DMS 273 treated with DMSO at 0.1 percent for 48 hours (cell line): ENCODE measurements at regions not wholly inside any gene's neighbourhood (a gene's known extent, or its start where the extent isn't known, plus 50 kb on each side); places are given as distances from the start of the nearest gene placed in this dataset.
"Not testable (repeated sequence)": the region's sequence is repeated elsewhere in the genome, so short reads cannot be mapped to it uniquely, and the experiment has no call there.

Experiments
- DNase-seq: peaks from one replicate; lab custom pipeline; 2025; lab: John Stamatoyannopoulos, UW

GRCh38 chr22:34760276-34761008 is 305.5 kb upstream of the ISX start:
- no peak for DNase-seq

- no peak for DNase-seq
These were observed 304.8 kb upstream of the ISX start for GRCh38 chr22:34761111-34761510.

GRCh38 chr22:34763496-34763895 is 302.5 kb upstream of the ISX start:
- DNase-seq: no peak

- no peak for DNase-seq
These were observed 300.8 kb upstream of the ISX start for GRCh38 chr22:34765115-34765514.

- no peak for DNase-seq
These were observed 296.6 kb upstream of the ISX start for GRCh38 chr22:34769361-34769760.

GRCh38 chr22:34776817-34777216 is 289.1 kb upstream of the ISX start:
- no peak for DNase-seq

GRCh38 chr22:34781681-34782080 is 284.3 kb upstream of the ISX start:
- DNase-seq: no peak

- no peak for DNase-seq
These were observed 282.5 kb upstream of the ISX start for GRCh38 chr22:34783436-34783835.

GRCh38 chr22:34784056-34784455 is 281.9 kb upstream of the ISX start:
- no peak for DNase-seq

- no peak for DNase-seq
These were observed 268.1 kb upstream of the ISX start for GRCh38 chr22:34797826-34798225.

GRCh38 chr22:34798605-34799004 is 267.4 kb upstream of the ISX start:
- peak; percentile 65 for DNase-seq

- DNase-seq: peak; percentile 13
These were observed 265.5 kb upstream of the ISX start for GRCh38 chr22:34800260-34800980.

GRCh38 chr22:34801221-34801620 is 264.7 kb upstream of the ISX start:
- no peak for DNase-seq

GRCh38 chr22:34804091-34804490 is 261.9 kb upstream of the ISX start:
- no peak for DNase-seq

- DNase-seq: no peak
These were observed 261.4 kb upstream of the ISX start for GRCh38 chr22:34804604-34805003.

GRCh38 chr22:34805771-34806170 is 260.2 kb upstream of the ISX start:
- no peak for DNase-seq

- DNase-seq: no peak
These were observed 257.3 kb upstream of the ISX start for GRCh38 chr22:34808618-34809017.

GRCh38 chr22:34812631-34813030 is 253.3 kb upstream of the ISX start:
- DNase-seq: no peak

GRCh38 chr22:34814260-34815025 is 251.5 kb upstream of the ISX start:
- DNase-seq: no peak

GRCh38 chr22:34829485-34829884 is 236.5 kb upstream of the ISX start:
- DNase-seq: no peak

- no peak for DNase-seq
These were observed 231.9 kb upstream of the ISX start for GRCh38 chr22:34834059-34834458.

GRCh38 chr22:34834541-34834940 is 231.4 kb upstream of the ISX start:
- DNase-seq: not testable (repeated sequence)

- DNase-seq: no peak
These were observed 224.6 kb upstream of the ISX start for GRCh38 chr22:34841331-34841771.
